Gastrocnemius medialis (tissue), 4 donors: ENCODE measurements at regions not wholly inside any gene's neighbourhood (a gene's known extent, or its start where the extent isn't known, plus 50 kb on each side); places are given as distances from the start of the nearest gene placed in this dataset.
"Not testable (repeated sequence)": the region's sequence is repeated elsewhere in the genome, so short reads cannot be mapped to it uniquely, and the experiment has no call there.

Experiments
- ATAC-seq, 2 donors: fragments of 150-250 bp; one replicate each; pipeline ENCODE4 v1.9.1; 2016
- DNase-seq, 2 donors: peaks; one replicate each; pipeline ENCODE4 v3.0.0-alpha.2; 2019
- H3K27ac ChIP-seq, 4 donors: fragments of 200-600 bp; sonication (generic); 1 replicate in 1 of 4; 2 replicates in 3 of 4; pipeline ENCODE4 v1.5.1; 2016 to 2018; ENCODE audit warnings: mild to moderate bottlenecking in 2 of 4, moderate library complexity in 1 of 4
- H3K27me3 ChIP-seq, 3 donors: fragments of 200-600 bp; sonication (generic) in 2 of 3; 1 replicate in 1 of 3; 2 replicates in 2 of 3; pipeline versions ENCODE4 v1.5.1 to v1.6.0; 2016 to 2019; ENCODE audit warnings: mild to moderate bottlenecking in 1 of 3, moderate library complexity in 1 of 3
- H3K36me3 ChIP-seq, 2 donors: fragments of 200-600 bp; sonication (generic) in 1 of 2; one replicate each; pipeline ENCODE4 v1.5.1; 2017 to 2018
- H3K4me1 ChIP-seq, 2 donors: fragments of 200-600 bp; sonication (generic) in 1 of 2; one replicate each; pipeline ENCODE4 v1.5.1; 2016 to 2017; ENCODE audit warnings: mild to moderate bottlenecking in 2 of 2
- H3K4me3 ChIP-seq, 4 donors: fragments of 200-600 bp; sonication (generic) in 3 of 4; 1 replicate in 1 of 4; 2 replicates in 3 of 4; pipeline ENCODE4 v1.5.1; 2016 to 2019; ENCODE audit warnings: mild to moderate bottlenecking in 2 of 4
- H3K9me3 ChIP-seq, 3 donors: fragments of 200-600 bp; sonication (generic) in 2 of 3; 1 replicate in 1 of 3; 2 replicates in 2 of 3; pipeline ENCODE4 v1.5.1; 2016 to 2019
- POLR2A ChIP-seq, 2 donors: fragments of 450-650 bp; IDR thresholded peaks; one replicate each; pipeline ENCODE4 v1.6.1; 2017; ENCODE audit warnings: antibody characterized with exemption in 2 of 2, mild to moderate bottlenecking in 2 of 2, moderate library complexity in 2 of 2
- in situ Hi-C, 4 donors: fragments of 200-750 bp; cut with MboI; loops; one replicate each; pipeline versions ENCODE4 v1.15.0 to v1.8.0; 2017; ENCODE audit warnings: low sequenced_read_pairs in 4 of 4
- intact Hi-C: fragments of 100-400 bp; cut with DNase I; formaldehyde crosslinking; loops from one replicate; pipeline ENCODE4 v1.15.1; 2023; ENCODE audit warnings: low total_unique reads
- TF ChIP-seq, protein P1 (sequence below), 5 experiments: fragments of 450-650 bp in 3 of 5; fragments of 200-600 bp in 2 of 5; sonication (generic) in 2 of 5; IDR thresholded peaks in 4 of 5; conservative IDR thresholded peaks in 1 of 5; 1 replicate in 4 of 5; 2 replicates in 1 of 5; pipeline ENCODE4 v1.5.1; 2016 to 2019; ENCODE audit warnings: antibody characterized with exemption in 5 of 5, mild to moderate bottlenecking in 3 of 5, moderate library complexity in 3 of 5

DNA sequence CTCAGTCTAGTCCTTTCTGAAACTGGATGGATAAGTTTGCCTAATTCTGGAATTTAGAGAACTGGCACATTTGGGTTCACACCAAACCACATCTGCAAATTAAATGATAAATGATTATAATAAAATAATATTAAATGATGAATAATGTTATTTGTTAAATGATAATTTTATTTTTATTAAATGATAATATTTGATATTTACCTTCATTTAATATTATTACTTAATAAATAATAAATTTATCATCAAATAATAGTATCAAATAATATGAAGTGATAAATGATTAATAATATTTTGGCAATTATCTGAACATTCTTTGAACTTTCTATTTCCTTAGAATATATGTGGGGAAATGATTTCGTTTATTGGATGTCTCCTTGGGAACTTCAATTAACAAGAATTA lies 1604.2 kb downstream of the STIM2 start:
- intact Hi-C loops, result no loop called here
- in situ Hi-C loops, result no loop called here
- Histone ChIP-seq H3K4me3 (no peak overlapping the region), H3K4me1 (no peaks in the 10 kb centered on the region), H3K36me3 (no peaks in the 10 kb centered on the region), H3K9me3 (no peaks in the 10 kb centered on the region), H3K27me3 (no peaks in the 10 kb centered on the region), H3K27ac (no peak overlapping the region)
- ATAC-seq (no peak), DNase-seq (no peak)
- TF ChIP-seq, protein P1, sequence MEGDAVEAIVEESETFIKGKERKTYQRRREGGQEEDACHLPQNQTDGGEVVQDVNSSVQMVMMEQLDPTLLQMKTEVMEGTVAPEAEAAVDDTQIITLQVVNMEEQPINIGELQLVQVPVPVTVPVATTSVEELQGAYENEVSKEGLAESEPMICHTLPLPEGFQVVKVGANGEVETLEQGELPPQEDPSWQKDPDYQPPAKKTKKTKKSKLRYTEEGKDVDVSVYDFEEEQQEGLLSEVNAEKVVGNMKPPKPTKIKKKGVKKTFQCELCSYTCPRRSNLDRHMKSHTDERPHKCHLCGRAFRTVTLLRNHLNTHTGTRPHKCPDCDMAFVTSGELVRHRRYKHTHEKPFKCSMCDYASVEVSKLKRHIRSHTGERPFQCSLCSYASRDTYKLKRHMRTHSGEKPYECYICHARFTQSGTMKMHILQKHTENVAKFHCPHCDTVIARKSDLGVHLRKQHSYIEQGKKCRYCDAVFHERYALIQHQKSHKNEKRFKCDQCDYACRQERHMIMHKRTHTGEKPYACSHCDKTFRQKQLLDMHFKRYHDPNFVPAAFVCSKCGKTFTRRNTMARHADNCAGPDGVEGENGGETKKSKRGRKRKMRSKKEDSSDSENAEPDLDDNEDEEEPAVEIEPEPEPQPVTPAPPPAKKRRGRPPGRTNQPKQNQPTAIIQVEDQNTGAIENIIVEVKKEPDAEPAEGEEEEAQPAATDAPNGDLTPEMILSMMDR (IDR thresholded peaks at IDR 0.05 in 4 of 5, conservative IDR thresholded peaks at IDR 0.05 in 1 of 5), result no peak
- TF ChIP-seq POLR2A (IDR thresholded peaks at IDR 0.05), result no peak

GRCh38 chr4:28466886-28467285 lies 1606.2 kb downstream of the STIM2 start:
- H3K27ac ChIP-seq, H3K27me3 ChIP-seq, ATAC-seq, H3K4me1 ChIP-seq, in situ Hi-C loops, DNase-seq, intact Hi-C loops, H3K36me3 ChIP-seq, H3K9me3 ChIP-seq, H3K4me3 ChIP-seq: not testable (repeated sequence)

DNA sequence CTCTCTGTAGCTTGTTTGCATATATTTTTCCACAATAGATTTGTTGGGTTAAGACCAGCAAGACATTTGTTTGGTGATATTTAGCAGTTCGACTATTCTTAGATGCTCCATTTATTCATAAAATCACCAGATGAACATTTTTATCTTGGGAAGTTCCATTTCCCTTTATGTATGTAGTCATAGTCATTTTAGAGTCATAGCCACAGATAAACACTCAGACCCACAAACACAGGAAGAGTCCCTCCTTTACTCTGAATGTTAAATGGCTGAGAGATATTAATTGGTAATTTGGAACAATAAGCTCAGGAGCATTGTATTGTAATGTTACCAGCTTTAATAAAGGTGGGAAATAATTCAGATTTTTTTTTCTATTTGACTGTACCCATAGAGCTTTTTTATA lies 1608.7 kb downstream of the STIM2 start:
- Histone ChIP-seq H3K4me3 (no peak overlapping the region), H3K4me1 (no peaks in the 10 kb centered on the region), H3K27me3 (no peaks in the 10 kb centered on the region), H3K36me3 (no peaks in the 10 kb centered on the region), H3K9me3 (no peaks in the 10 kb centered on the region), H3K27ac (no peak overlapping the region)
- DNase-seq (no peak), ATAC-seq (no peak)
- in situ Hi-C loops, result no loop called here
- intact Hi-C loops, result no loop called here
- TF ChIP-seq POLR2A (IDR thresholded peaks at IDR 0.05), result no peak
- TF ChIP-seq, protein P1 (IDR thresholded peaks at IDR 0.05 in 4 of 5, conservative IDR thresholded peaks at IDR 0.05 in 1 of 5), result no peak

GRCh38 chr4:28469886-28470285 lies 1609.2 kb downstream of the STIM2 start:
- no peak for TF ChIP-seq POLR2A (IDR thresholded peaks at IDR 0.05)
- TF ChIP-seq, protein P1 (IDR thresholded peaks at IDR 0.05 in 4 of 5, conservative IDR thresholded peaks at IDR 0.05 in 1 of 5), result no peak
- Histone ChIP-seq H3K9me3 (no peaks in the 10 kb centered on the region), H3K4me3 (no peak overlapping the region), H3K27me3 (no peaks in the 10 kb centered on the region), H3K27ac (no peak overlapping the region), H3K4me1 (no peaks in the 10 kb centered on the region), H3K36me3 (no peaks in the 10 kb centered on the region)
- in situ Hi-C loops (no loop called here), intact Hi-C loops (no loop called here)
- DNase-seq (no peak), ATAC-seq (no peak)

GRCh38 chr4:28475381-28475780 lies 1614.7 kb downstream of the STIM2 start:
- Histone ChIP-seq H3K27me3 (no peaks in the 10 kb centered on the region), H3K36me3 (no peaks in the 10 kb centered on the region), H3K9me3 (no peaks in the 10 kb centered on the region), H3K27ac (no peak overlapping the region), H3K4me1 (no peaks in the 10 kb centered on the region), H3K4me3 (no peak overlapping the region)
- ATAC-seq, result no peak
- intact Hi-C loops (no loop called here), in situ Hi-C loops (no loop called here)
- DNase-seq, result no peak
- no peak for TF ChIP-seq POLR2A (IDR thresholded peaks at IDR 0.05)
- TF ChIP-seq, protein P1 (IDR thresholded peaks at IDR 0.05 in 4 of 5, conservative IDR thresholded peaks at IDR 0.05 in 1 of 5), result no peak
